HG03469 (cell line): ENCODE measurements at regions not wholly inside any gene's neighbourhood (a gene's known extent, or its start where the extent isn't known, plus 50 kb on each side); places are given as distances from the start of the nearest gene placed in this dataset.

Experiments used
- ATAC-seq: cut with Tn5 transposase; IDR thresholded peaks from one replicate; pipeline ENCODE4 v1.9.1; 2021; ENCODE audit warnings: mild to moderate bottlenecking, moderate library complexity, moderate number of reproducible peaks; ENCODE audit not compliant: unreplicated experiment

DNA sequence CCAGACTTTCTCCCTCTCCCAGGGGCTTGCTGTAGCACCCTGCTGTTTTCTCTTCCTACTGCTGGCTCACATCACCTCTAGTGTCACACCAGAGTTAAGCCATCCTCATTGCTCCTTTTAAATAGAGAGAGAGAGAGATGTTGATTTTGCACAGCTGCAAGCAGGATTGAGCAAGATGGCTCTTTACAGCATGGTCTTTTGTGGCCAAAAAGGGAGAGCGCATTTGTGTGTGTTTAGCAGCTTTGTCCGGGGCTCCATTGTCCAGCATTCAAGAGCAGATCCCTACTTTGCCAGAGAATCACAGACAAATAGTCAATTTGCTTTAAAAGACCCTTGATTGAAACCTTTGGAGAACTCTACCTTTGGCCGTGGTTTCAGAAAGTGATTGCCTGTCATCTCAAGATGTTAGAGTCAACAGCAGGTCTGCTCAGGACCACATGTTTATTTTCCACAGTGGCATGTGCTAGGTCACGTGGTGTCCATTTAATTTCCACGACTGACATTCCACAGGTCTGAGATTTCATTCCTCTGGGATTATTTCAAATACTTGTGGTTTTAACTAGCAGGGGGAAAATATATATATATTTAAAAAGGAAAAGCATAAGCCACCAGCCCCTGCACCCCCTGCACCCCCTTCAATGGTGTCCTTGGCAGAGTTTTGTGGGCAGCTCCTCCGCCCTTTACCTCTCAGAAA is 359.9 kb upstream of the SLC14A2 start:
- ATAC-seq: no peak

DNA sequence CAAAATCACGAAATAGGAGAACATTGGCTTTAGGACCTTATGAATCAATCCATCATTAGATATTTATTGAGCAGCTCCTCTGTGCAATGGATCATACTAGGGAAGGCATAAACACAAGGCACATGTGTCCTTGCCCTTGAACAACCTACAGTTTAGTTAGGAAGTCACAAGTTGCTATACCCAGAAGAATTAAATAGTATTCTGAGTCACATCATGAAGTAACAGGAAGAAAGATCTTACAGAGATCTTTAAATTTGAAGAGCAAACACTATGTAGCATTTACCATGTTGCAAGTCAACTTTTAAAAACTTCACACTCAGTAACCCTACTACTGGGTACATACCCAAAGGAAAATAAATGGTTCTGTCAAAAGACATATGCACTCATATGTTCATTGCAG is 355.2 kb upstream of the SLC14A2 start:
- no peak for ATAC-seq

DNA sequence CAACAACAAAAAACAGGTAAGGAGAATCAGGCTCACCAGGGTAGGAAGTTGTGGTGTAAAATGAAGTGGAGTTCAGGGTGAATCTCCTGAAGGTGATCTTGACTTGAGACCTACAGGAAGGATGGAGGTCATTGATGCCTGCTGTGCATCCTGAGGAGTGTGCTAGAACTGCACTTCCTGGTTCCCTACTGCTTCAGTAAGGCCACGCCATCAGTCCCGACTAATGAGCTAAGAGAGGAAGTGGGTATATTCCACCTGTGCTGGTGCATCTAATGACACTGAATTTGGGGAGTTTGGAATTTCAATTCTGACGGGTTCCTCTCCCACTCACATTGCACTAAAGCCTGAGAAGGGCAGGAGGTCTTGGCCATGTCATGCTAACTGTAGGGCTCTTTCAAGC is 349.3 kb upstream of the SLC14A2 start:
- no peak for ATAC-seq

DNA sequence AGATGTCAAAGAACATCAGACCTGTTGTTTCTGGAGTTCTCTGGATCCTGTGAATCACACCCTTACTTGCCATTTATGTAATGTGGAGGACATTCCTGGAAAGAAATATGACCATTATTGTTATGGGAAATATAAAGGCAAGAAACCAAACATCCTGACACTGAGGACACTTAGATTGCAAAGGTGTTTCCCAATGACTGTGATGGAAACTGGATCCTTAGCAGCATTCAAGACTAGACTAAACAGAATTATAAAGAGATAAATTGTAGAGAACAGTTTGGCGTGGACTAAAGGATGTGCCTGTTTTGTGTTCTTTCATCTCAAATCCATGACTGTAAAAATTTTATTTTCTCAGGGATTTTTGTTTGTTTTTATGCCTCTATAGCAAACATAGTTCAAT is 347.7 kb upstream of the SLC14A2 start:
- no peak for ATAC-seq

DNA sequence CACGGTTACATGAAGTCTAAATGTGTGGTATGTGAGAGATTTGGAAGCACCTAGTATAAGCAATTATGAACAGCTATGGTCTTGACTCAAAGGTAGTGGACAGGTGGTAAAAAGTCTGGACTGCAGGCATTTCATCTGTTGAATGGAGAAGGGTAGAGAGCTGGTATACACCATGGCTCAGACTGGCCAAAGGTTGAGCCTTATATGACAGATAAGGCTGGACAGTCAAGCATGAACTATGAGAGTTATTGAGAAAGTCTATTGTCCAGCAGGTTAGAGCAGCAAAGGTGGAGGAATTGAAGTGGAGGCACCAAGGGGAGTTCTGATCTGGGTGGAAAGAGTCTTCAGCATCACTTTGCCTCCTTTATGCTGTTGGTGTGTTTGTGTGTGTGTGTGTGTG is 346.7 kb upstream of the SLC14A2 start:
- ATAC-seq: no peak

DNA sequence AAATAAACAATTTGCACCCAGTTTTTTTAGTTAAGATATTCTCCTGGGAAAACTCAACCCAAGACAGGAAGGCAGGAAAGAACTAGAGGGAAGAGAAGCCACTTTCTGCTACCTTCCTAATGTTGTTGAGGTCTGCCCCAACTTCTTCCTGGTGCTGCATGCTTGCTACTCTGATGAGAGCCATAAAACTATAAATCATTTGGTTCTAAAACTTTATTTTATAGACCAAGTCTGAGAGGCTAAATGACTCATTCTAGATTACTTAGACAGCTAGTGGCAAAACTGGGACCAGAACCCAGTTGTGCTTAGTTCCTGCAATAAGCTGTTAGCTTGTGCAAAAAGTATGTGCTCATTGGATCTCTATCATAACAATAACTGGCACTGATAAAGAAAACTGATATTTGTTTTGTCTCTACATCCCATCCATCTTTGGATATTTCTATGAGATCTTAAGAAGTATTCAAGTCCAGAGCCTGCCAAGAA is 344.9 kb upstream of the SLC14A2 start:
- ATAC-seq: no peak

DNA sequence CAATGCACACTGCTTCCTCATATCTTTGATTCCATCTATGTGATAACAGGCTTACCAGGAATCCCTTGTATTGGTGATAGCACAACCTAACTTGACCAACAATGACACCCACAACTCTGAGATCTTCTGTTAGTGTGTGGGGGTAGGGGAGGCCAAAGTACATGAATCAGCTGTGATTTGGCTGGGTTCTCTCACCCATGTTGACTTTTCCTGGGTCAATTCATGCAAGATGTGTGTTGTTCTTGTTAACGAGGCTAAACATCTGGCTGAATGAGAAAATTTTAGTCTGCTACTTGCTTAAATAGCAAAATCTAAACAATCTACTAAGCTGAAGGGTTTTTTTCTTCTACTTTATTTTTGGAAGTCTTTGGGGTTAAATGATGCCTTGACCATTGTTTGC is 341.2 kb upstream of the SLC14A2 start:
- no peak for ATAC-seq

DNA sequence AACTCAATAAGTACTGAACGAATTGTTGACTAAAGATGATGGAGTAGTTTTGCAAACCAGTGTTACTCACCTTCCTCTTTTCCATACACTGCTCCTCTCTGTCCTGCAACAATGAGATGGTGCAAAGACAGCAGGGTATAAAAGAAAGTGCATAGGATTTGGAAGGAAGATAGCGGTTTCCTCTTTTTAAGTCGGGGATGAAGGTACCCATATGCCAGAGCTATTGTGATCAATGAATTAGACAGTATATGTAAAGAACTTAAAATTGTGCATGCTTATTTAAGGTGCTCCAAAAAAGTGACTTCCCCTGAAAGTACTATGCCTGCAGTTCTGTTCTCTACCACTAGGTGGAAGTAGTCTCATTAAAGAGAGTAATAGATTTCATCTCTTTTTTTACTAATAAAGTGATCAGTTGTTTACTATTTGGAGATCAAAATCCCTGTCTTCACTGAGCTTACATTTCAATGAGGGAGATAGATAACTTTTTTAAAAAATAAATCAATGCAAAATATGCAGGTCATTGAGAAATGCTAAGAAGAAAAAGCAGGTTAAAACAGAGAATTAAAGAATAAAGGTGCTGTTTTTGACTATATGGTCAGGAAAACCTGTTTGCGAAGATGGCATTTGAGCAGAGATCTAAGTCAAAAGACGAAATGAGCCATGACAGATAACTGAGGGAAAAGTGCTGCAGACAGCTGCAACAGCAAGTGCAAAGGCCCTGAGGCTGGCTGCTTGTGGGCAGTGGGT is 339.7 kb upstream of the SLC14A2 start:
- no peak for ATAC-seq

DNA sequence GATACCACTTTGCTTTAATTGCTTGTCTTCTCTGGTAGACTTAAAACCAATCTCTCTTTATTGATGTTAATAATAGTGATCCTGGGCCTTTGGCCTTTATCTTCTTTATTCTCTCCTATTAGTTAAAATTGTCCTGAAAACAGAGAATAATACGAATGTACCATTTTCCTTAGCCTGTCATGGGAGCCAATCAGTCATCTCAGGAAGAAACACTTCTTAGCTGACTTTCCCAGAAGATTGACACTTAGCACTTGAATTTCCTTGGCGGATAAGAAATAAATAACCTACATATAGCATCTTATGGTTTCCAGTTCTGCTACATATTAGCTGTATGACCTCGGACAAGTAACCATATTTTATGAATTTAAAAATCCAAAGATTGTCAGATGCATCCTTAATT is 338.4 kb upstream of the SLC14A2 start:
- no peak for ATAC-seq

DNA sequence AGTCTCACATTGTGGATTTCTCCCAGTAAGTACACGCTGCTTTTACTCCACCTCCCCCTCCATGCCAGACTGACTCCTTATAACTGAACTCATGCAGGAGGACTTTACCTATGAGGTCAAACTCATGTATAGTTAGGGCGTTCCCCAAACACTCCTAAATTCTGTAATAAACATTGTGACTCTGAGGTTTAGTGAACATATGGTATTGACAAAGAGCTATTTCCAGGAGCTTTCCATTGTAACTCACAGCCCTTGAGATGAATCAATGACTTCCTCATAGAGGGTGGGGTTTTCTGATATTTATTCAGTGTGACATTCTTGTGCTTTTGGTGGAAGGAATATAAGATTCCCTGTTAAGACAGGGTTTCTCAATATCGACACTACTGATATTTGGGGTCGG is 337.4 kb upstream of the SLC14A2 start:
- ATAC-seq: no peak

DNA sequence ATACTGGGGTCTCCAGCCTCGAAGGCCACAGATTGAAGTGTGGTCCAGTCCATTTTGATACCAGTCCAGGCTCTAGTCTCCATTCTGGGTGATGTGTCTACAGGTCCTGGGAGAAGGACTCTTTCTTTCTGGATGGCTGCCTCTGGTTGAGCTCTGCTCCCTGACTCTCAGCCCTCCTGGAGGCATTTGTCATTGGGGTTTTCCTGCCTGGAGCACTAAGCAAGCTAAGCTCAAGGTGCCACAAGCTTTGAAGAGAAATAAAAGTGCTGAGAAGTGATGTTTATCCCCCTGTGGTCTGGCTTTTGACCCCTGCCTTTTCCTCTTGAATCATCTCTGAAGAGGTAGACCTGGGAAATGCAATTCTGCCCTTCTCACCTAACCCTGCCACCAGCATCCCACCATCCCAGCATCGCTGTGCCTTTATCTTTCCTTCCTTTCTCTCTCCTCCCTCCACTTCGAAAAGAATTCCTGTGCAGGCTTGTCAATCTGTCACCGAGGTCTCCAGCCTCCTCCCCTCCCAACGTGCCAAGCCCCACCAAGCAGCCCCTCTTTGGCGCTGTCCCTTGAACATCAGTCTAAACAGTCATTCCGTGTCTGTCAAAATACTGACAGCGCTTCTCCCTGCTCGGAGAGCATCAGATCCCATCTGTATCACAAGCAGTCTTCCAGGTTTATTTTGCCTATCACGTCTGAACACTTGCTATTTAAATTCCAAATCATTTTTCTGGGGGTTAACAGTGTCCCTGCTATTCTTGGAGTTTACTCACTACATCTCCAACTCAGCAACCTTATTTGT is 334.6 kb upstream of the SLC14A2 start:
- no peak for ATAC-seq

DNA sequence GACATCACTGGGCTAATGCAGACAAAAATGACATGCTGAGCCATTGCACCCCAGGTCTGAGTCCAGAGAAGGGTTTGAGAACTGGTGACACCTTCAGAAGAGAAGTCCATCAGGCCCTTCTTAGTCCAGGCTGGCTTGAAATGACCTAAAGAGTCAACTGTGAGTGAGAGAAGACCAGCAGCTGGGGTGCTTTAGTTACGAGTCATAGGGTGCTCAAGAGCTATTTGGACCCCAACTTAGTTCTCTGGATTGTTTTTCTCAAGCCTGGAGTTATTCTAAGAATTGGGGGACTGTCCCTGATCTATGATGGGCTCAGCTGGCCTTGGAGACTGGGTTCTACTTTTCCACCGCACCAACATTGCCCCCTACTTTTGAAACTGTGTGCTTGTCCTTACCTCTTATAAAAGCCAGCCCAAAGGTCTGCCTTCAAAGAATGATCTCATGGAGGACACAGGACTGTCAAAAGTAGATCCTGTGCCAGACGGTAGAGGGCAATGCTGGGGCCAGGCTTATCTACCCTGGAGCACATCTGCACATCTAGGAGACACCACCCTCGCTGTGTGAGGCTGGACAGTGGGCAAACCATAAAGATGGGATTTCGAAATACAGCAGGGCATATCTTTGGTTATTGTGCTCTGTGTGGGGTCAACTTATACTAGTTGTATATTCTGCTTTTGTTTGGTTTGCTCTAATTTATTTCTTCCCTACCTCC is 333.0 kb upstream of the SLC14A2 start:
- ATAC-seq: no peak

DNA sequence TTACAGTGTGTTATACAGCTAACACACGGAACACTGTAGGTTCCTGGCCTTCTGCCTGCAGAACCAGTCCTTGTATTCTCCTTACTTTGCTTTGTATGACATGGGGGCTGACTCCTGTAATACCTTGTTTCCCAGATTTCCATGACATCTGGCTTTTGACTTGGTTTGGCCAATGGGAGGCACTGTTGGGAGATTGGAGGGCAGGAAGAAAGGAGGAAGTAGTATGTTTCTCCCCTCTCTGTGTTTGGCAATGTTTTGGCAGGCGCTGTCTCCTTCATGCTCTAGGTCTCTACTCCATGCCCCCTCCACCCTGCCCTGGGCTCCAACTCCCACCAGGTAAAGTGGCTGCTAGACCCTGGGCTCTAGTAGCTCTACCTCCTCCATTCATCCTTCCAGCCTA is 331.1 kb upstream of the SLC14A2 start:
- ATAC-seq: no peak

DNA sequence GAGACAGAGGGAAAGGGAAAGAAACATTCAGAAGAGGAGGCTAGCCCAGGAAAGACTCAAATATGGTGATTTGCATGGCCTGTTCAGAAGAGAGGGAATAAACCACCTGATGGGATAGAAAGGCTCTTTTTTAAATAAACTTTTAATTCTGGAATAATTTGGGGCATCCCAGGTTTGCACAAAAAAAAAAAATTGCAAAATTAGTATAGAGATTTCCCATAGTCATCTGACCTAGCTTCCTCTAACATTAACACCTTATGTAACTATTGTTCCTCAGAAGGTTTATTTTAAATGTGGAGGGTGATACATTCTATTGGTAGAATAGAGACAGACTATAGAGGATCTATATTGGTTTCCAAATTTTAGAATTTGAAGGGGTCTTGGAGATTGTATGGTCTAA is 330.4 kb upstream of the SLC14A2 start:
- no peak for ATAC-seq

DNA sequence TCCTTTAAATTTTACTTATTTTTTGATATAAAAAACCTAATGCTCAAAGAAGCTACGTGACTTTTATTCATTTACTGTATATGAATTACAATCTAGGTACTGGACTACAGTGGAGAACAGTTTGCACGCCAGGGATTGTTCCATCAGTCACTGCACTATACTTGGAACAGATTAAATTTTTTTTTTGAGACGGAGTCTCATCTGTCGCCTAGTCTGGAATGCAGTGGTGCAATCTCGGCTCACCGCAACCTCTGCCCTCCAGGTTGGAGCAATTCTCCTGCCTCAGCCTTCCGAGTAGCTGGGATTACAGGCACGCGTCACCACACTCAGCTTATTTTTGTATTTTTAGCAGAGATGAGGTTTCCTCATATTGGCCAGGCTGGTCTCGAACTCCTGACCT is 330.0 kb upstream of the SLC14A2 start:
- ATAC-seq: no peak

DNA sequence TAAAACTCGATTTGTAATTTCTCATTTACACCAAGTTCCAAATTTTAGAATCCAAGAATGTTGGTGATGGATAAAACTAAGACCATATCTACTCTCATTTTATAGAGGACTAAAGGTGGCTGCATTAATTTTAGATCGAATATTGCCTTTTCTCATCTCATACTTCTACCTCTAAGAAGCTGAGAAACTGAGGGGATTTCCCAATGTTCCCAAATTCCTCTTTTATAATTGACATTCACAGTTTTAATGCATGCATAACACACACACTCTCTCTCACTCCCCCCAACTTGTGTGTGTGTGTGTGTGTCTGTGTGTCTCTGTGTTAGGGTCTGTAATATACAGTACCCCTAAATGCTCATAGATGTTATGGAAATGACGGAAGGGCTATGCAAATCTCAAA is 328.8 kb upstream of the SLC14A2 start:
- no peak for ATAC-seq

DNA sequence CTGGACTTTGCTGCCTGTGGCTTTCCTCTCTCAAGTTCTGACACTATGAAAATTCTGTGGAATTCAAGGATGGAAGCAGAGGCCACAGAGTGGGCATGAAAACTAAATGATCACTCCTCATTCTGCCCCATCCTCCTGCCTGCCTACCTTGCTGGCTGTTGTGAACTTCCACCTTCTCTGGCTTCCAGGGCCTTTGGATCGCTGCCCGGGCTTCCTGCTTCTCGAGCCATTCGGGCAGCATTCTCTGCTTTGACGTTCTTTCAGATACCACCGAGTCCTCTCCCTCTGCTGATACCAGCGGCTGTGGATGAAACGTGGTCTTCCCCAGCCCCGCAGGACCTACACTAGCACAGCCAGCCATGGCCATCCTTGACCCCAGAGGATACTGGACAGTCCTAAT is 327.7 kb upstream of the SLC14A2 start:
- ATAC-seq: no peak

DNA sequence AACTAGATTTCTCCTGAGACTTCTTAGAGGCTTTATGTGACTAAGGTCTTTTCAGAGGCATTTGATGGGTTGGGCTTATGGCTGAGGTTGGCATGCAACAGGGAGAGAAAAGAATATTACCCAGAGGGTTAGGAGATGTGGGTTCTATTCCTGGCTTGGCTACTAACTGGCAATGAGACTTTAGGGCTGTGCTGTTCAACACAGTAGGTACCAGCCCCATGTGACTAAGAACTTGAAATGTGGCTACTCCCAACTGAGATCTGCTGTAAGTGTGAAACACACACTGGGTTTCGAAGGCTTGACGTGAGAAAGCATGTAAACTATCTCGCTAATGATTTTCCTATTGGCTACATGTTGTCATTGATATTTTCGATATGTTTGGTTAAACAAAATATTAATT is 324.9 kb upstream of the SLC14A2 start:
- no peak for ATAC-seq

DNA sequence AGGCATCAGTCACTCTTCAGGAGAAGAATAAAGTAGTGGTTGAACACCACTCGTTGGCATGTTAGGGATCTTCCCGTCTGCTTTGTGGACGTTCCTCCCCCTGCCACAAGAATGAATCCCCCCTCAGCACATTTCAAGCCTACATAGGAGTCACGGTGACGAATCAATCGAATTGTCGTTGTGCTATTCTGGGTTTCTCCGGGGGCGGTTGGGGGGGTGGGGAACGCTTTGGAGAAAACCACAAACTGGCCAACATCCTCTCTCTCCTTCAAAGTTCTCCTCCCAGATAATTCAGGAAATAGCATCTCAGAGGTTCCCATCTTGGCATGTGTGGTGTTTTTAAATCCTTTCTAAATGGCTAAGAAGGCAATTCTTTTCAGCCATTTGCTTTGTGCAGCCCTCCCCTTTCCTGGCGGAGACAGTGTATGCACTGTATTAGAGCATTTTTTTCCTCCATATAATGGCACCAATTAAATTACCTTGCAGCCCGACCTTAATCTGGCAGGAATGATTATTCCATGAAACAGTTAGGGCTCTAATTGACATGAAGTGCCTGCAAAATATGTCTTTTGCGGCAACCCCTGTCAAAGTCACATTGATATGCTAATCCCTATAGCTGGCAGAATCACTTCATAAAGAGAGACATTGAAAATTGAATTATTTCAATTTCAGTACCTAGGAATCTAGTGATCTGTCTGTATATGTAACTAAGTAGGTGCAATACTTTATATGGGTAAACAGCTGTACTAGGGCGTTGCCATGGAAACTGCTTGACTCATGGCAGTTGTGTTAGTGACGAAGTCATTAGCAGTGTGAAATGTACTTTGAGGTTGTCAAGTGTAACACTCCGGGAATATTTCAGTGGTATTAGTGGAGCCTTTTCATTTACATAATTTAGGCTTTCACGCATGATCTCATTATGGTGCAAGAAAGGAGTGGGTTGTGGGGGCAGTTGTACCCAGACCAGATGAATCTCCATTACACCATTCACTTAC is 323.4 kb upstream of the SLC14A2 start:
- ATAC-seq: no peak

DNA sequence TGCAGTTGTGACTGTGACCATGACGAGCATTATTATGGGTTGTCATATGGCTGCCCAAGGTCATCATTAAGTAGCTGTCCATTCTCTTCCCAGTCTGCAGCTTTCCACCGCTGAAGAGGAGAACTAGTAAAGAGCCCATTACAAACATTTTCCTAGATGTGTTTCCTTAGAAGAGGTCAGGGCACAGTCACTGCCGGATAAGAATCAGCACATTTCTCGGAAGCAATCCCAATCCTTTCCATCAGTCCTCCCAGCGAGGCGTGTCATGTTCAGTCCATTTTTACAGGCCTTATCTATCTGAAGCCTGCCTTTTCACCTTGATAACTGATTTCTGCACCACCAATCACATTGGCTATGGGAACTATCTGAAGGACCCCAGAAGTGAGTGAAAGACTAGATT is 319.9 kb upstream of the SLC14A2 start:
- ATAC-seq: no peak
